ENCODE measurements at regions not wholly inside any gene's neighbourhood (a gene's known extent, or its start where the extent isn't known, plus 50 kb on each side); places are given as distances from the start of the nearest gene placed in this dataset.

- TF ChIP-seq CTCF (IDR thresholded peaks at IDR 0.05) (no peak), POLR2A (IDR thresholded peaks at IDR 0.05) (no peak)
Observed at GRCh38 chr3:161852744-161853143, 356.1 kb downstream of the OTOL1 start.
